Thyroid gland (tissue), 4 donors: ENCODE measurements at regions not wholly inside any gene's neighbourhood (a gene's known extent, or its start where the extent isn't known, plus 50 kb on each side); places are given as distances from the start of the nearest gene placed in this dataset.

Experiments
- DNase-seq, 2 donors: peaks; one replicate each; pipeline ENCODE4 v3.0.0-alpha.2; 2019
- H3K27ac ChIP-seq, 3 donors: fragments of 200-600 bp; sonication (generic); 1 replicate in 2 of 3; 2 replicates in 1 of 3; pipeline ENCODE4 v1.5.1; 2016 to 2019; ENCODE audit warnings: mild to moderate bottlenecking in 1 of 3, moderate library complexity in 1 of 3
- H3K27me3 ChIP-seq: fragments of 200-600 bp; sonication (generic); one replicate; pipeline ENCODE4 v1.5.1; 2019
- H3K36me3 ChIP-seq, 2 donors: fragments of 200-600 bp; sonication (generic); one replicate each; pipeline ENCODE4 v1.5.1; 2016 to 2019
- H3K4me1 ChIP-seq, 2 donors: fragments of 200-600 bp; sonication (generic); one replicate each; pipeline ENCODE4 v1.5.1; 2017 to 2019
- H3K4me3 ChIP-seq, 3 donors: fragments of 200-600 bp; sonication (generic); replicated peaks in 1 of 3; 1 replicate in 2 of 3; 2 replicates in 1 of 3; pipeline ENCODE4 v1.5.1; 2016; ENCODE audit warnings: mild to moderate bottlenecking in 1 of 3
- H3K9me3 ChIP-seq: fragments of 200-600 bp; sonication (generic); one replicate; pipeline ENCODE4 v1.5.1; 2017
- POLR2A ChIP-seq, 2 donors: fragments of 450-650 bp; IDR thresholded peaks; one replicate each; pipeline ENCODE4 v1.6.1; 2017; ENCODE audit warnings: antibody characterized with exemption in 2 of 2, mild to moderate bottlenecking in 2 of 2, moderate library complexity in 1 of 2
- WGBS, 2 donors: methylation state at CpG; one replicate each; pipeline ENCODE4 v1.1.5; 2017; 5-methylcytosine and 5-hydroxymethylcytosine counted together
- intact Hi-C: fragments of 100-400 bp; cut with DNase I; formaldehyde crosslinking; loops from one replicate; pipeline ENCODE4 v1.15.1; 2023
- TF ChIP-seq, protein P1 (sequence below), 6 experiments: fragments of 200-600 bp in 3 of 6; fragments of 450-650 bp in 3 of 6; sonication (generic) in 3 of 6; IDR thresholded peaks; one replicate each; pipeline ENCODE4 v1.5.1; 2016 to 2019; ENCODE audit warnings: antibody characterized with exemption in 6 of 6, mild to moderate bottlenecking in 2 of 6, inconsistent platforms in 1 of 6, moderate library complexity in 1 of 6

DNA sequence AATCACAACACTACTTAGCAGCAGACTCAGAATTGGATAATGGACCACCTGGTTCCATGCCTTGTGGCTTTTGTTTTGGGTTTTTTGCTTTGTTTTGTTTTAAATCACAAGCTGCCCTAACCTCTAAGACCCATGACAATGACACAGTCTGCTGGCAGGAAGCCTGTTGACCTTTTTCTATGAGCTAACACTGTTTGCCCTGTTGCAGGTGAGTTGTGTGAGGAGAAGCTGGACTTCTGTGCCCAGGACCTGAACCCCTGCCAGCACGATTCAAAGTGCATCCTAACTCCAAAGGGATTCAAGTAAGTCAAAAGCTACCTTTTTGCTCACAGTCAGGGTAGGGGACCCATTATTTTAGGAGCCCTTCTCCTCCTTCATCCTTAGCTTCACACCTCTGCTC is 110.8 kb upstream of the PACRGL start:
- no peak for TF ChIP-seq POLR2A (IDR thresholded peaks at IDR 0.05)
- TF ChIP-seq, protein P1, sequence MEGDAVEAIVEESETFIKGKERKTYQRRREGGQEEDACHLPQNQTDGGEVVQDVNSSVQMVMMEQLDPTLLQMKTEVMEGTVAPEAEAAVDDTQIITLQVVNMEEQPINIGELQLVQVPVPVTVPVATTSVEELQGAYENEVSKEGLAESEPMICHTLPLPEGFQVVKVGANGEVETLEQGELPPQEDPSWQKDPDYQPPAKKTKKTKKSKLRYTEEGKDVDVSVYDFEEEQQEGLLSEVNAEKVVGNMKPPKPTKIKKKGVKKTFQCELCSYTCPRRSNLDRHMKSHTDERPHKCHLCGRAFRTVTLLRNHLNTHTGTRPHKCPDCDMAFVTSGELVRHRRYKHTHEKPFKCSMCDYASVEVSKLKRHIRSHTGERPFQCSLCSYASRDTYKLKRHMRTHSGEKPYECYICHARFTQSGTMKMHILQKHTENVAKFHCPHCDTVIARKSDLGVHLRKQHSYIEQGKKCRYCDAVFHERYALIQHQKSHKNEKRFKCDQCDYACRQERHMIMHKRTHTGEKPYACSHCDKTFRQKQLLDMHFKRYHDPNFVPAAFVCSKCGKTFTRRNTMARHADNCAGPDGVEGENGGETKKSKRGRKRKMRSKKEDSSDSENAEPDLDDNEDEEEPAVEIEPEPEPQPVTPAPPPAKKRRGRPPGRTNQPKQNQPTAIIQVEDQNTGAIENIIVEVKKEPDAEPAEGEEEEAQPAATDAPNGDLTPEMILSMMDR (IDR thresholded peaks at IDR 0.05), result no peak
- H3K27me3 ChIP-seq, result no peaks in the 10 kb centered on the region
- H3K36me3 ChIP-seq, result no peaks in the 10 kb centered on the region
- intact Hi-C loops, result no loop called here
- H3K9me3 ChIP-seq, result no peaks in the 10 kb centered on the region
- DNase-seq, result no peak
- no peak overlapping the region for H3K4me3 ChIP-seq
- no peaks in the 10 kb centered on the region for H3K4me1 ChIP-seq
- WGBS, 2 donors, result 90 to 94% methylated on average over 1 of the region's 1 CpG
- no peak overlapping the region for H3K27ac ChIP-seq

GRCh38 chr4:20590849-20591248 is 109.4 kb upstream of the PACRGL start:
- 90 to 92% methylated on average over 2 of the region's 2 CpGs for WGBS, 2 donors
- Histone ChIP-seq H3K4me1 (no peaks in the 10 kb centered on the region), H3K4me3 (no peak overlapping the region), H3K9me3 (no peaks in the 10 kb centered on the region), H3K27ac (no peak overlapping the region), H3K36me3 (no peaks in the 10 kb centered on the region), H3K27me3 (no peaks in the 10 kb centered on the region)
- TF ChIP-seq, protein P1 (IDR thresholded peaks at IDR 0.05), result no peak
- TF ChIP-seq POLR2A (IDR thresholded peaks at IDR 0.05), result no peak
- intact Hi-C loops, result no loop called here
- no peak for DNase-seq

- TF ChIP-seq, protein P1 (IDR thresholded peaks at IDR 0.05), result no peak
- no peak for TF ChIP-seq POLR2A (IDR thresholded peaks at IDR 0.05)
- H3K27ac ChIP-seq, result no peak overlapping the region
- no peaks in the 10 kb centered on the region for H3K36me3 ChIP-seq
- no peaks in the 10 kb centered on the region for H3K27me3 ChIP-seq
- no peak for DNase-seq
- H3K4me1 ChIP-seq, result no peaks in the 10 kb centered on the region
- no peaks in the 10 kb centered on the region for H3K9me3 ChIP-seq
- intact Hi-C loops, result no loop called here
- WGBS, 2 donors, result 95 to 98% methylated on average over 2 of the region's 2 CpGs
- no peak overlapping the region for H3K4me3 ChIP-seq
These were observed 108.7 kb upstream of the PACRGL start for GRCh38 chr4:20591571-20591970.

GRCh38 chr4:20592013-20592412 is 108.2 kb upstream of the PACRGL start:
- Histone ChIP-seq H3K27me3 (no peaks in the 10 kb centered on the region), H3K36me3 (no peaks in the 10 kb centered on the region), H3K27ac (no peak overlapping the region), H3K4me1 (no peaks in the 10 kb centered on the region), H3K4me3 (no peak overlapping the region), H3K9me3 (no peaks in the 10 kb centered on the region)
- no peak for DNase-seq
- intact Hi-C loops, result no loop called here
- no peak for TF ChIP-seq POLR2A (IDR thresholded peaks at IDR 0.05)
- TF ChIP-seq, protein P1 (IDR thresholded peaks at IDR 0.05), result no peak
- WGBS, 2 donors, result 86 to 90% methylated on average over 3 of the region's 3 CpGs

DNA sequence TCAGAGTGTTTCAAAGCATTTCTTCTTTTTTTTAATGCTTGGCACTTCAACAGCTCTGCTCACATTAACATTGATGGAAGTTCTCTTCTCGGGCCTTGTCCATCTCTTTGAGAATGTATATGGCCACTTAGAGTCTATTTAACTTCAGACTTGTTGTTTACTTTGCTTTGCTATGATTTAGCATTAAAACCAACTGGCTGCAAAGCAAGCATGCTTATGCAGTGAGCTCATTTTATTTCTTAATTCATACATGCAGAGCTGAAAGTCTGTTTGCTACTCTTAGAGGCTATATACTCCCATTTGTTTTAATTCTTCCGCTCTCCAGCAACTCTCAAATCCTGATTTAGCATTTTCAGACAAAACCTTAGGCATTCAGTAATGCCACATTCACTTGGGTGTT is 107.6 kb upstream of the PACRGL start:
- whole genome bisulfite sequencing, 2 donors, result 71 to 74% methylated on average over 2 of the region's 2 CpGs
- Histone ChIP-seq H3K4me3 (no peak overlapping the region), H3K27me3 (no peaks in the 10 kb centered on the region), H3K27ac (no peak overlapping the region), H3K9me3 (no peaks in the 10 kb centered on the region), H3K36me3 (no peaks in the 10 kb centered on the region), H3K4me1 (no peaks in the 10 kb centered on the region)
- intact Hi-C loops, result no loop called here
- TF ChIP-seq, protein P1 (IDR thresholded peaks at IDR 0.05), result no peak
- TF ChIP-seq POLR2A (IDR thresholded peaks at IDR 0.05), result no peak
- DNase-seq, result no peak
